OCI-LY7 (cell line): ENCODE measurements at regions not wholly inside any gene's neighbourhood (a gene's known extent, or its start where the extent isn't known, plus 50 kb on each side); places are given as distances from the start of the nearest gene placed in this dataset.

ENCODE experiments used
- BruUV-seq: library from RNA; stranded (reverse); fragments of 400-500 nt; replicated peaks from 2 replicates; lab custom pipeline; 2021; lab: Mats Ljungman, UMichigan
- CTCF ChIA-PET: fragments of 300-600 bp; sonication (Branson Sonifier 250); formaldehyde crosslinking; loops from one replicate; lab custom pipeline; 2022; ENCODE audit warnings: antibody characterized with exemption; ENCODE audit not compliant: unreplicated experiment; lab: Charles Lee
- POLR2A ChIA-PET: fragments of 300-600 bp; sonication (Branson Sonifier 250); formaldehyde crosslinking; loops from one replicate; lab custom pipeline; 2022; ENCODE audit warnings: antibody characterized with exemption; lab: Charles Lee
- DNase-seq: peaks from one replicate; pipeline ENCODE4 v3.0.0-alpha.2; 2015; ENCODE audit warnings: low spot score
- H2AFZ ChIP-seq: fragments of 200-600 bp; sonication (generic), shearing (Covaris generic); 2 replicates; pipeline ENCODE4 v1.6.1; 2014; ENCODE audit warnings: mild to moderate bottlenecking, antibody characterized with exemption, low read length, moderate library complexity
- H3K27ac ChIP-seq: fragments of 200-600 bp; sonication (generic); 2 replicates; pipeline ENCODE4 v1.5.1; 2014; ENCODE audit warnings: mixed run types, low read depth, mild to moderate bottlenecking, moderate library complexity, low read length, inconsistent platforms; ENCODE audit not compliant: poor library complexity, severe bottlenecking
- H3K36me3 ChIP-seq: fragments of 200-600 bp; sonication (generic); 2 replicates; pipeline ENCODE4 v1.6.1; 2014; ENCODE audit warnings: mild to moderate bottlenecking, antibody characterized with exemption, low read length, moderate library complexity, mixed read lengths; ENCODE audit not compliant: insufficient read depth
- H3K4me1 ChIP-seq: fragments of 200-600 bp; sonication (generic); 2 replicates; pipeline ENCODE4 v1.5.1; 2014; ENCODE audit warnings: mild to moderate bottlenecking, low read length; ENCODE audit not compliant: insufficient read depth, poor library complexity, severe bottlenecking
- H3K4me2 ChIP-seq: fragments of 200-600 bp; sonication (generic); 2 replicates; pipeline ENCODE4 v1.6.1; 2014; ENCODE audit warnings: mild to moderate bottlenecking, low read length
- H3K4me3 ChIP-seq: fragments of 200-600 bp; sonication (generic); 2 replicates; pipeline ENCODE4 v1.5.1; 2014; ENCODE audit warnings: mild to moderate bottlenecking, low read depth, low read length; ENCODE audit not compliant: poor library complexity, severe bottlenecking
- H3K79me2 ChIP-seq: fragments of 200-600 bp; sonication (generic); 2 replicates; pipeline ENCODE4 v1.6.1; 2016; ENCODE audit warnings: low read depth, mild to moderate bottlenecking, low read length, moderate library complexity, mixed read lengths; ENCODE audit not compliant: insufficient read depth
- H3K9me2 ChIP-seq: fragments of 200-600 bp; sonication (generic); 2 replicates; pipeline ENCODE4 v1.6.1; 2016; ENCODE audit warnings: mild to moderate bottlenecking, low read length, mixed read lengths; ENCODE audit not compliant: insufficient read depth
- H3K9me3 ChIP-seq: fragments of 200-600 bp; sonication (generic); 2 replicates; pipeline ENCODE4 v1.6.1; 2014; ENCODE audit warnings: mild to moderate bottlenecking, mixed run types, low read length, mixed read lengths
- H4K20me1 ChIP-seq: fragments of 200-600 bp; sonication (generic); 2 replicates; pipeline ENCODE4 v1.6.1; 2014; ENCODE audit warnings: mild to moderate bottlenecking, antibody characterized with exemption, low read length, moderate library complexity, mixed read lengths; ENCODE audit not compliant: insufficient read depth
- EZH2phosphoT487 ChIP-seq: fragments of 200-600 bp; sonication (generic); IDR thresholded peaks from 2 replicates; pipeline ENCODE4 v1.6.1; 2018; ENCODE audit warnings: low read depth, borderline replicate concordance, mild to moderate bottlenecking, mixed run types, antibody characterized with exemption, low read length, moderate library complexity, mixed read lengths
- intact Hi-C: fragments of 100-400 bp; cut with micrococcal nuclease; formaldehyde crosslinking; loops from one replicate; pipeline ENCODE4 v1.10.0; 2022; ENCODE audit not compliant: unreplicated experiment
- TF ChIP-seq, protein P1 (sequence below): fragments of 200-600 bp; sonication (generic); conservative IDR thresholded peaks from 2 replicates; pipeline ENCODE4 v1.5.1; 2014; ENCODE audit warnings: mild to moderate bottlenecking, antibody characterized with exemption, low read length, moderate library complexity, mixed read lengths

DNA sequence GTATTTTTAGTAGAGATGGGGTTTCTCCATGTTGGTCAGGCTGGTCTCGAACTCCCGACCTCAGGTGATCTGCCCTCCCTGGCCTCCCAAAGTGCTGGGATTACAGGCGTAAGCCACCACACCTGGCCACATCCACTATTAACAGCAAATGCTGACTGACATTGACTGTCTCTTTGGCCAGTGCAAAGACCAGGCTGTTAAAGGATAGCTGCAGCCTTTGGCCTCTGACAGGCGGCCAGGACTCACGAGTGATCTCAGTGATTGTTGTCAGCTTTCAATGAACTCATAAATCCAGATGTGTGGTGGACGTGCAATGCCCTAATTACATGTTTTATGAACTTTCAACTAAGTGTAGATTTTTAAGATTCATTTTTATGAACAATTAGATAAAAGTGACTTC is 174.4 kb upstream of the EXOC2 start:
- Histone ChIP-seq H3K27ac (no peak overlapping the region), H2AFZ (no peak overlapping the region), H3K4me1 (no peaks in the 10 kb centered on the region), H4K20me1 (no peaks in the 10 kb centered on the region), H3K36me3 (no peaks in the 10 kb centered on the region), H3K79me2 (no peaks in the 10 kb centered on the region), H3K9me2 (no peaks in the 10 kb centered on the region), H3K4me2 (no peak overlapping the region), H3K9me3 (no peaks in the 10 kb centered on the region), H3K4me3 (no peak overlapping the region)
- ChIA-PET CTCF (no interaction called here), POLR2A (no interaction called here)
- intact Hi-C loops, result no loop called here
- no TSS peak for BruUV-seq
- TF ChIP-seq, protein P1, sequence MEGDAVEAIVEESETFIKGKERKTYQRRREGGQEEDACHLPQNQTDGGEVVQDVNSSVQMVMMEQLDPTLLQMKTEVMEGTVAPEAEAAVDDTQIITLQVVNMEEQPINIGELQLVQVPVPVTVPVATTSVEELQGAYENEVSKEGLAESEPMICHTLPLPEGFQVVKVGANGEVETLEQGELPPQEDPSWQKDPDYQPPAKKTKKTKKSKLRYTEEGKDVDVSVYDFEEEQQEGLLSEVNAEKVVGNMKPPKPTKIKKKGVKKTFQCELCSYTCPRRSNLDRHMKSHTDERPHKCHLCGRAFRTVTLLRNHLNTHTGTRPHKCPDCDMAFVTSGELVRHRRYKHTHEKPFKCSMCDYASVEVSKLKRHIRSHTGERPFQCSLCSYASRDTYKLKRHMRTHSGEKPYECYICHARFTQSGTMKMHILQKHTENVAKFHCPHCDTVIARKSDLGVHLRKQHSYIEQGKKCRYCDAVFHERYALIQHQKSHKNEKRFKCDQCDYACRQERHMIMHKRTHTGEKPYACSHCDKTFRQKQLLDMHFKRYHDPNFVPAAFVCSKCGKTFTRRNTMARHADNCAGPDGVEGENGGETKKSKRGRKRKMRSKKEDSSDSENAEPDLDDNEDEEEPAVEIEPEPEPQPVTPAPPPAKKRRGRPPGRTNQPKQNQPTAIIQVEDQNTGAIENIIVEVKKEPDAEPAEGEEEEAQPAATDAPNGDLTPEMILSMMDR, result no peak
- no peak for TF ChIP-seq EZH2phosphoT487
- no peak for DNase-seq

DNA sequence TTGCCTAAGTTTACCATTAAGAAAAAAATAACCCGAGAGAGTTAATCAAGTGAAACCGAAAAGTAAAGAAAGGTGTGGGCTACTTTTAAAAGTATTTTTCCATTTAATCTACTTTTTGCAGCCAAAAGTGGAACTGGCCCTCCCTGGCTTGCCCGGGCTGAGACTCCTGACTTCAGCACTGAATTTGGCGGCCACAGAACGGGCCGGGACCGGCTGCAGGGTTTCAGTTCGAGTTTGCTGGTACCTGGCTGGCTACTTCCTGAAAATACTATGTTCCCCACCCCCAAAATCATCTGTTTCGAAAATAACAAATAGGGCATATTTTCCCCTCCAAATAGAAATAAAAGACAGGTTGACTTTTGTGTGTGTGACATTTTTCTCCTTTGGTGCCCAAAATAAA is 173.4 kb upstream of the EXOC2 start:
- CTCF ChIA-PET, result no interaction called here
- no peak for TF ChIP-seq EZH2phosphoT487
- TF ChIP-seq, protein P1, result no peak
- BruUV-seq, result no TSS peak

DNA sequence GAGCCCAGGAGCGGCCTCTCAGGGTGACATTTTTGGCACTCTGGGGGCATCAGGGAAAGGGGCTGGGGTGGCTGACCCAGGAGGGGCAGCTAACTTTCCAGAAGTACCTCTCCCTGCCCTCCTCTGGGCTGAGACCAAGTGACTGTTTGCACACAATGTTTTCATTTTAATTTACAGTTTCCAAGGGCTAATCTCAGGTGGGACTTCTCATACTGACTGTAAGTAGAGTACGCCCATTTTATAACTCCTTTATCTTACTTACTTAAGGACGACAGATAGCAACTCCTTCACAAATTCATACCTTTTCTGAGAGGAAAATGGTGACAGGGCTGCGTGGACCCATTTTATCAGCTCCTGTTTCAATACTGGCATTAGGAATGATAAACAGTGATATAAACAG is 172.9 kb upstream of the EXOC2 start:
- Histone ChIP-seq H3K9me3 (no peaks in the 10 kb centered on the region), H3K4me3 (no peak overlapping the region), H3K4me1 (no peaks in the 10 kb centered on the region), H4K20me1 (no peaks in the 10 kb centered on the region), H2AFZ (no peak overlapping the region), H3K4me2 (no peak overlapping the region), H3K79me2 (no peaks in the 10 kb centered on the region), H3K27ac (no peak overlapping the region), H3K9me2 (no peaks in the 10 kb centered on the region), H3K36me3 (no peaks in the 10 kb centered on the region)
- intact Hi-C loops, result no loop called here
- TF ChIP-seq EZH2phosphoT487, result no peak
- TF ChIP-seq, protein P1, result no peak
- ChIA-PET CTCF (no interaction called here), POLR2A (interaction anchor here (0.6 kb wide), 1 partner anchor 1305 kb away, joined by 3 read pairs; no protein-coding TSS in a partner anchor)
- BruUV-seq, result no TSS peak
- no peak for DNase-seq

More for the DNA sequence above, 173.4 kb upstream of the EXOC2 start:
- no peak for DNase-seq
- no peak overlapping the region for H2AFZ ChIP-seq
- H3K79me2 ChIP-seq, result no peaks in the 10 kb centered on the region
- H3K4me1 ChIP-seq, result no peaks in the 10 kb centered on the region
- no peaks in the 10 kb centered on the region for H3K9me3 ChIP-seq
- intact Hi-C loops, result no loop called here
- POLR2A ChIA-PET, result interaction anchor here (0.6 to 0.7 kb wide), 2 partner anchors 167 to 1305 kb away, joined by 3 read pairs; no protein-coding TSS in a partner anchor
- H3K27ac ChIP-seq, result no peak overlapping the region
- no peaks in the 10 kb centered on the region for H4K20me1 ChIP-seq
- no peaks in the 10 kb centered on the region for H3K36me3 ChIP-seq
- H3K4me3 ChIP-seq, result no peak overlapping the region
- H3K9me2 ChIP-seq, result no peaks in the 10 kb centered on the region
- no peak overlapping the region for H3K4me2 ChIP-seq
